Umbilical cord (tissue), 1 donor: ENCODE measurements at regions not wholly inside any gene's neighbourhood (a gene's known extent, or its start where the extent isn't known, plus 50 kb on each side); places are given as distances from the start of the nearest gene placed in this dataset.
"Not testable (repeated sequence)": the region's sequence is repeated elsewhere in the genome, so short reads cannot be mapped to it uniquely, and the experiment has no call there.

Source experiments
- DNase-seq: peaks from one replicate; pipeline ENCODE4 v3.0.0-alpha.2; 2015; ENCODE audit warnings: low spot score

DNA sequence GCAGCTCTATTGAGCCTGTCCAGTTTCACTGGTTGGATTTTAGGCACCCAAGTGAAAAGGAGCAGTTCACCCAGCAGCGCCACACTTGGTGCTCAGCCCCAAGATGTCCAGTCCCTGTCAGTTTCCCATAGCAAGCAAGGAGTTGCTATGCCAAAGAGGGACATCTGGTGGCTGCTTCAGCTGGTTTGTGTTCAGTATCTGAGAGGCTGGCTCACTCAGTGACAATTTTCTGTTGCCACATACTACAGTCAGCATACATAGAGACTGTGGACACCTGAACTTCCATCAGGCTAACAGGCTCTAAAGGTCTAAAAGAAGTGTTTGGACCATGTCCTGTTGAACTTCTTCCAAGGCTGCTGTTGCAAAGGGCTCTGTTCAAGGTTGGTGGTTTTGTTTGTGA lies 453.9 kb downstream of the RPIA start:
- not testable (repeated sequence) for DNase-seq

DNA sequence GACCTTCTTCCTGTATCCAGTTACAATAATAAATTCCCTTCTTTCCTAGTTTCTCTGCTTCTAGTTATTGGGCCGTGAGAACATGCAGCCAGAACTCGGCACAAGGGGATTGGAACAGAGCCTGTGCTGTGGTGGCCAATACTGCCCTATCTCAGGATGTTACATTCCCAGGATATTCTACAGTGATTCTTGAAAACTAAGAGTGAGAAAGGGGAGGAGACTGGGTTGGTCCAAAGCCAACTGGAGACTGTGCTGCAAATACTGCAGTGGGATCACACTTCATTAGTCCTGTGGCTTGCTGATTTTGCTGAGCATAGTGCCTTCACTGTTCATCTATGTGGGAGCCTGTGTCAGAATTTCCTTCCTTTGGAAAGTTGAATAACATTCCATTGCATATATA lies 456.8 kb downstream of the RPIA start:
- not testable (repeated sequence) for DNase-seq

DNA sequence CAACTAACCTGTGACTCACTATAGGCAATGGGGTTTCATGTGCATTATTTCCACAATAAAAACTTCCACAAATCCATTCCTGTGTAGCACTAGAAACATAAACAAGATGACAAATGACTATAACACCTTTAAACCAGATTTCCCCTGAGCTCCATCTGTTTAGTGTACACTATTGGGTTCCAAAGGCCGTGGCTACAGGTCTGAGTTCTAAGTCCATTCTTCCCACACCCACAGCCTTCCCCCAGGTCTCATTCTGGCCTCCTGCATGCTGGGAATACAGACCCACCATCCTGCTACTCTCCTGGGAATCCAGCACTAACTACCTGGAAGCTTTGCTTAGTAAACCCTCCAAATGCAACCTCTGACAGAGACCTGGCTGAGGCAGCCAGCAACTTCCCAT lies 460.2 kb downstream of the RPIA start:
- DNase-seq, result not testable (repeated sequence)

DNA sequence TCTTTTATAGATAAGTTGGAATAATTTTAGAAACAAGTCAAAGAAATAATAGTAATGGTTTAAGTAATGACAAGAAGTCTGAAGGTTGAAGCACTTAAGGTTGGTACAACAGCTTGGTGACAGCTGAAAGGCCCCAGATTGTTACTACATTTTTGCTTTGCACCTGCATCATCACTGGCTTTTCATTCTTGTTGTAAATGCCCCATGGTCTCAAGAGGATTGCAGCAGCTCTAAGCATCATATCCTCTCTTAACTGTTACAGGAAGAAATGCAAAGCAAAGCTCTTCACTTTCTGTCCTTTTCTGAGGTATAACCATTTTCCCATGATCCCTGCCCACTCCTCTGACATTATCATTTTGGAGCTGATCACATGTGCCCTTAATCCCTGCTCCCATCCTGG lies 461.0 kb downstream of the RPIA start:
- not testable (repeated sequence) for DNase-seq

DNA sequence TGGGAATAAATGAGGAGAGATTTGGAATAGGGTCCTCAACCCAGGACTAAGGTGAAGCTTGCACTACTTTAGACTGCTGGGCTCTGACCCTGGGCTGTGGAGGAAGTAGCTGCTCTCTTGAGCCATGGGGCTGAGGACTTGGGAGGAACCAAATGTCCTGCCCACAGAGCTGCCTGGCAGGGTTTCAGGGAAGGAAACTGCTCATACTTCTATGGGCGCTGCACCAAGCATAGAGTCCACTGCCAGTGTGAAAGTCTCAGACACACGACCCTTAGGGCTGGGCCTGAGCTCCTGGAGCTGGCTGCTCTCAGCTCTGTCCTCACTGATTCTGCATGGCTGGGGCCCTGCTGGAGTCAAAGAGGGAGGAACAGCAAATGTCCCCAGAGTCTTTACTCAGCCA lies 461.7 kb downstream of the RPIA start:
- not testable (repeated sequence) for DNase-seq

DNA sequence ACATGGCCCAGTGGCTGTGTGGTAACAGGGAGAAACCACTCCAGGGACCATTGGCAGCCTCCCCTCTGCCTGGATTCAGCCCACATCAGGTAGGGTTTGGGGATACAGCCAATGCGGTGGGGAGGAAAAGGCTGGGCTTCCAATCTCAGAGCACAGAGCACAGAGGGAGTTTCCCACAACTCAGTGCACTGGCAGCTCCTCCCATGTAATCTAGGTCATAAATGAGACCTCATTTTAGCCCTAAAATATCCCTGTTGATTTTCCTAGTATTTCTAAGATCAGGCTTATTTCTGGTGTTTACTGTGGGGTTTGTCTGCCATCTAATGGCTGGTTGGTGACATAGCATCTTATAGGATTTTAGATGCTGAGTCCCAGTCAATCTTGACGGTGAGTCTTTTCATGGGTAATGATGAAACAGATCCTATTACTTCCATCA lies 462.8 kb downstream of the RPIA start:
- not testable (repeated sequence) for DNase-seq

DNA sequence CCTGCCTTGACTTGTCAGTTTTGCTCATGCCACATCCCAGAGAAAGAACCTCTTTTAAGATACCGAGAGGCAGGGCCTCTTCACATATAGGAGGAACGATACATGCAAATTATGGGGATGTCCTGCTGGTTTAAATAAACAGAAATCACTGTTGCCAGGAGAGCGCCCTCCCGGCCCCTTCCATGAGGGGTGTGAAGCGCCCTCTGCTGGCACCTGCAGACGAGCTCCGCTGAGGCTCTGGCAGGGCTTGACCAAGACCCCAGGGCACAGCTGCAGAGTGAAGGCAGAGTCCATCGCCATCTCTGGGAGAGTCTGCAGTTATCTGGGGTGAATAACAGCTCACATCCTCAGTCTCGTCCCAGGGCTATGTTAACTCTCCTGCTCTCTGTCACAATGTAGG lies 468.8 kb downstream of the RPIA start:
- DNase-seq, result not testable (repeated sequence)

DNA sequence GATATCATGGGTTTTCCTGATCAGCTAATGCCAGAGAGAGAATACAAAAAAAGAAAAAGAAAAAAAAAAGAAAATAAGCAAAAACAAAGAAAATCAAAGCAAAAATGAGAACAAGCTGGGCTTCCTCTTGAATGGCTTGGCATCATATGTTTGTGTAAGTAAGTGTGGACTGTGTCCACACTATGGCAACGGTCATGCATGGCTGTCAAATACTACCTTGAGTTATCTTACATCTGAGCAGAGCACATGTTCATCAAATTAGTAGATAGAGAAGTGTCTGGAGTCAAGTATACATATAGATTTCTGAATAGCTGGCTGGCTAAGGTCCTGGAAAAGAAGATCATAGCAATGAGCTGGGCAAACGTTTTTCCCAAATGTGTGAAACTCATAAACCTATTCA lies 470.2 kb downstream of the RPIA start:
- DNase-seq, result not testable (repeated sequence)

DNA sequence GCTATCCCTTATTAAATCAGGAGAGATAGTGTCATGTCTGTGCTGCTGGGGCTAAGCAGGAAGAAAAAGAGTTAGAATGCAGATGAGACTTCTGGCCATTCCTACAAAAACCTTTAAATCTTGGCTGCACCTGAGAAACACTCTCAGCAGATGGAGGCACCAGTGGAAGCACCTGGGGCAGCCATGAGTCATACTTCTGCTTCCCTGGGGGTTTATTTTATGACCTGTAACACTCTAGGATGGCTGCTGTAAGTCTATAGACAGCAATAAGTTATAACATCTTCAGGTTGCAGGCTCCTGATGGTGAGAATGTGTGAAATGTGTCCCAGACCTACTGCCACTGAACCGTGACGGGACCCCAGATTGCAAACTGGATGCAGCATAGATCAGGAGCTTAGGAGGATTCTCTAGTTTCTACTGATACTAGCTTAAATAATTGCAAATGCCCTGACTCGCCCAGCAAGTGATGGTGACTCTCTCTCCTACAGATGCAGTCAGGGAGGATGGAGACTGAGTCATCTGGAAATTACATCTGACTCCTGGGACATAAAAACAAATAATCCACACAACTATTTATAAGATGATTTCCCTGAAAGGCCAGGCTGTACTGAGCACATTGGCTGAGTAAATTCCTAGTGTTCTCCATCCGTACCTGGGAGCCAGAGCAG lies 479.2 kb downstream of the RPIA start:
- not testable (repeated sequence) for DNase-seq

DNA sequence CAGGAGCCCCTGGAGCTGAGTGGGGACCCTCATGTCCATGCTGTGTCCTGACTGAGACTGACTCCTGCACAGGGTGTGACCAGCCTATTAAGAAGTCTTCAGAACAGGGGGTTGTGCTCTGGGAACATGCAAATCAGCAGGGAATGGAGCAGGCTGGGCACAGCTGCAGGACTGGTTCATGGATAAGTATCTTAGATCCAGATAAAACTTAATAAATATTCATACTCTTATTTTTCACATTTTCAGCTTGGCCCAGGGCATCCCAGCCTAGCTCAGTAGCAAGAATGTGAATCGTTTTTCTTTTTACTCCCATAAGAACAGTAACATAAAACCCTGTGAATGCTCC lies 479.7 kb downstream of the RPIA start:
- not testable (repeated sequence) for DNase-seq

DNA sequence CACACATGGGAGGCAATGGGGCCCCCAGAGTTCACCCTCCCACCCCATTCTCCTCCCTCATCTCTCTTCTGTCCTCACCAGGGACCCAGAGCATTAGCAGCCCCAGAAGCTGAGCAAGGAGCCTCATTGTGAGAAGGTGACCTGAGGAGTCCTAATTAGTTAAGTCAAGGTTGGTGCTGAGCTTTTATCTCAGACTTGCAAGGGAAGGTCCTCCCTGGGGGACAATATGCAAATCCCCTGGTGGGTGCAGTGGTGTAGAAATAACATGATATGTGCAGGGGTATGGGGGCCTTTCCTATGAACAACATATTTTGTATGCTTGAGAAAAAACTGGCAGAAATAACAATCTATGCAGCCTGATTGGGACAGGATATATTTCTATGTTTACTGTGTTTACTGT lies 485.5 kb downstream of the RPIA start:
- DNase-seq, result not testable (repeated sequence)

DNA sequence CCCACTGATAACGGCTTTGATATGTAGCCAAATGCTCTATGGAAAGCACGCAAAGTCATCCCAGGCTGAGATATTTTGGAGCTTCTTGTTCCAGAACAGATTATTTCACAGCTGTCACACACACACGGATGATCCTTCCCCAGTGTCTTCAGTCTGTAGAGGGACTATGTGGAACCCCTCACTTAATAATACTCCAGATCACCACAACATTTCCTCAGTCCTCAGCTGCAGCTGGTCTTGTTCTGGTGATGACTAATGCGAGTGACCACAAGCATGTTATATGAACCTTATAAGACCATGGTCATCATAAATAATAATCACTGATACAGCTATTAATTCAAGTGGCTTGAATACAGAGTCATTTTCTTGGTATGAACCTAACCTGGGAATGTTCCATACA lies 490.7 kb downstream of the RPIA start:
- not testable (repeated sequence) for DNase-seq

DNA sequence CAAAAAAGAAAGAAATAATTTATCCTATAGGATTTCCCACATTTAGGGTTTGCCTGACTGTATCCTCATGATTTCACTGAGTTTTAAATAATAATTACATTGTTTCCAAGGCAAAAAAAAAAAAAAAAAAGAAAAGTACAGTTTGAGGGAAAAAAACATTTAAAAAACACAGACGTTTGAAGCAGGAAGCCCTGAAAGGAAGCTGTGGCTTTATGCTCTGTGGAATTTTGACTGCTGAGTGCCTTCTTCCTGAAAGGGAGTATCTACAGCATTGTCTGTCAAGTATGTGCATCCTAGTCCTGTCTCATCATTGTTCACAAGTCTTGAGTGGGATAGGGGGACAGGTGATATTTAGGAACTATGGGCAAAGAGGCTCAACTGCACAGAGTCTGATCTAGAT lies 493.3 kb downstream of the RPIA start:
- DNase-seq, result not testable (repeated sequence)

DNA sequence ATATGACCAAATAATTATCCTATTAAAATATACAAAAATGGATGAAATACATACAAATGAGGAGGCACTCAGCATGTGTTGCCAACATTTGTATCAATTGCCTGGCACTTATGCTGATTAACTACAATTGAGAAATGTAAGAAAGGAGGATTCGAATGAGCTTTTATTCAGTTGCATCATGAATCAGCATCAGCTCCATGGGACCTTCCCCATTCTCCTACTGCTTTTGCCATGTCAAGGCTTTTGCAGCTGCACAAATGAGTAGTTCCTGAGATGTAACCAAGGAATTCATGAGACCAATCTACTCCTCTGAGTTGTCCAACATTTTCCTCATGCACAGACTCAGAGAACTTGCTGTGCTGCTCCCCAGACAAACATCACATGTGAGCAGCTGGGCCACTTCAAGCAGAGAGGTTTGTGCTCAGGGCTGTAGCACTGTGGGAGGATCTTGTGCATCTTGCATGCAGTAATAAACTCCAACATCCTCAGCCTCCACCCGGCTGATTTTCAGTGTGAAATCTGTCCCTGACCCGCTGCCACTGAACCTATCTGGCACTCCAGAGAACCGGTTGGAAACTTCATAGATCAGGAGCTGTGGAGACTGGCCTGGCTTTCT lies 504.3 kb downstream of the RPIA start:
- not testable (repeated sequence) for DNase-seq

DNA sequence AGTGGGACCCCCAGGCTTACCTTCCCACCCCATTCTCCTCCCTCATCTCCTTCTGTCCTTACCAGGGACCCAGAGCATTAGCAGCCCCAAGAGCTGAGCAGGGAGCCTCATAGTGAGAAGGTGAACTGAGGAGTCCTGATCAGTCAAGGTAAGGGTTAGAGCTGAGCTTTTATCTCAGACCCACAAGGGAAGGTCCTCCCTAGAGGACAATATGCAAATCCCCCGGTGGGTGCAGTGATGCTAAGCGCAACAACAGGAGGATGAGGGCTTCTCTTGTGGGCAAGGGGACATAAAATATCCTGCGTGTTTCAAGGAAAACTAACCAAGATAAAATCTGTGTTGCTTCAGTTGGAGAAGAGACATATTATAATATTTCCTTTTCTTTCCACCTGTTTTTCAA lies 505.2 kb downstream of the RPIA start:
- DNase-seq, result not testable (repeated sequence)

DNA sequence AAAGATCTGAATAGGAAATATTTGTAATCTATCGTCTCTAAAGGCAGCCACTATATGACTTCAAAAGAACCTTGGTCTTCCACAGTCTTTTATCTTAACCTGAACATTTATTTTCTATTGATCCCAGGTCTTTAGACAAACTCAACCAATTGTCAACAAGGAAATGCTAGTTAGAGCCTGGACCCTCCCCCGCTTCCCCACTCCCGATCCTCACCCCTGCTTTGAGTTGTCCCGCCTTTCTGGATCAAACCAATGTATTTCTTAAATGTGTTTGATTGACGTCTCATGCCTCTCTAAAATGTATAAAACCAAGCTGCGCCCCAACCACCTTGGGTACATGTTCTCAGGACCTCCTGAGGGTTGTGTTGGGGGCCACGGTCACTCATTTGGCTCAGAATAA lies 506.6 kb downstream of the RPIA start:
- not testable (repeated sequence) for DNase-seq

DNA sequence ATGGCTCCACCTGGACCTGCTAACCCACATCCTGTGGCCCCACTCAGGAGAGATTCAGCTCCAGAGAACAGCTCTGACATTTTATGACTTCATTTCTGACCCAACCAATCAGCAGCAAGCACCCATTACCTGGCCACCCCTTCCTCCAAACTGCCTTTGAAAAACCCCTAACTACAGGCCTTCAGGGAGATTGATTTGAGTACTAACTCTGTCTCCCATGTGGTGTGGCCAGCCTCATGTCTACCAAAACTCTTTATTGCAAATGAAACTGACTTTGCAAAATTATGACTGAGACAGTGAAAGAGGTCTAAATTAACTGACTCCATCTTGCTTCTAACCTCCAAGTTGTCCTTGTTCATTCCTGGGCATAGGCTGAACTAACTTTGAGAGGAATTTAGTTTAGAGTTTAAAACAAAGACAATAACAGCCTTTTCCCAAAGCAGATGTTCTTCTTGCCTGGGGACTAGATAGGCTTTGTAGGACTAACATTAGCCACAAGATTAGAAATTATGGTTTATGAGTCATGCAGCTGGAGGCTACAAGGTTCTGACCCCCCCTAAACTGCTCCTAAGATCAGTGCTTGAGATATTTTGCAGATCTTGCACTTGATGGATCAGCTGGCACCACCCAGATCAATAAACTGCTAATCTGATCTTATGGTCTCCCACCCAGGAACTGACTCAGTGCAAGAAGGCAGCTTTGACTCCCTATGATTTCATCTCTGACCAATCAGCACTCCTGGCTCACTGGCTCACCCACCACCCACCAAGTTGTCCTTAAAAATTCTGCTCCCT lies 508.2 kb downstream of the RPIA start:
- DNase-seq, result not testable (repeated sequence)

DNA sequence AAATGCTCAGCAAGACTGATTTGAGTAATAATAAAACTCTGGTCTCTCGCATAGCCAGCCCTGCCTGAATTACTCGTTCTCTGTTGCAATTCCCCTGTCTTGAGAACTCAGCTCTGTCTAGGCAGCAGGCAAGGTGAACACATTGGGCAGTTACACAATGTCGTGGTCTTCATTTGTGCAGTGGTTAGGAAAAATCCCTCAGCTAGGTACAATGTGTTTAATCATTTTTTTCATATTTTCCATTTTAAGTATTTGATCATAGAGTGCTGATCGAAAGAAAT lies 508.7 kb downstream of the RPIA start:
- DNase-seq, result not testable (repeated sequence)

DNA sequence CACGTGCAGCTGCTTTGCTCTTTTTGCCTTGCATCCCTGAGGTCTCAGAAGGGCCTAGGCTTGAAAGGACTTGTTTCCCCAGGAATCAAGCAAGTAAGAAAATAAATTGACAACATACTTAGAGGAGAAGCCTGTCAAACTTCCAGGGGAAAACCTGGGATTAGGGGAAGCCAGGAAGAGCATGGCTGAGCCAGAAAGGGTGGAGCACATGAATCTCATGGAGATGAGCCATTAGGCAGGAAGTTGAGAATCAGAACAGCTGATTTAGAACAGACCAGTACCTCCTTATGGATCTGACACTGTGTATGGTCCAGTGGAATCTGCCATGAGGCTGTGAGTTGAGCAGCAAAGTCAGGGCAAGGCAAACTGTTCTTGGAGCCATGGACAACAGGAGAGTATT lies 511.0 kb downstream of the RPIA start:
- peak; percentile 1 for DNase-seq

DNA sequence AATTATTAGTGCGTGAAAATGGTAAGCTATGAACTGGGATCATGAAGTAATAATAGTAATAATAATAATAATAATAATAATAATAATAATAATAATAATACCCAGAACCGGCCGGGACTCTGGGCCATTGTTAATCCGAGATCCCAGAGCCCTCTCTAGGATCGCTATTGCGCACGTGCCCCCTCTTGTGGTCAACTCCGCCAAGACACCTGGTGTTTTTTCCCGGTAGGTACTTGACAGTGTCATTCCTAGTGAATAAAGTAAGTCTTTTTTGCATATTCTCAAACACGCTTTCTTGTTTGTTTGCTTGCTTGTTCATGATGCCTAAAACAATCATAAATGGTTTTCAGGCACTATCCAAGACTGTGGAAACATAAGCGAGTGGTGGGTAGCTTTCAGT lies 513.7 kb downstream of the RPIA start:
- not testable (repeated sequence) for DNase-seq

DNA sequence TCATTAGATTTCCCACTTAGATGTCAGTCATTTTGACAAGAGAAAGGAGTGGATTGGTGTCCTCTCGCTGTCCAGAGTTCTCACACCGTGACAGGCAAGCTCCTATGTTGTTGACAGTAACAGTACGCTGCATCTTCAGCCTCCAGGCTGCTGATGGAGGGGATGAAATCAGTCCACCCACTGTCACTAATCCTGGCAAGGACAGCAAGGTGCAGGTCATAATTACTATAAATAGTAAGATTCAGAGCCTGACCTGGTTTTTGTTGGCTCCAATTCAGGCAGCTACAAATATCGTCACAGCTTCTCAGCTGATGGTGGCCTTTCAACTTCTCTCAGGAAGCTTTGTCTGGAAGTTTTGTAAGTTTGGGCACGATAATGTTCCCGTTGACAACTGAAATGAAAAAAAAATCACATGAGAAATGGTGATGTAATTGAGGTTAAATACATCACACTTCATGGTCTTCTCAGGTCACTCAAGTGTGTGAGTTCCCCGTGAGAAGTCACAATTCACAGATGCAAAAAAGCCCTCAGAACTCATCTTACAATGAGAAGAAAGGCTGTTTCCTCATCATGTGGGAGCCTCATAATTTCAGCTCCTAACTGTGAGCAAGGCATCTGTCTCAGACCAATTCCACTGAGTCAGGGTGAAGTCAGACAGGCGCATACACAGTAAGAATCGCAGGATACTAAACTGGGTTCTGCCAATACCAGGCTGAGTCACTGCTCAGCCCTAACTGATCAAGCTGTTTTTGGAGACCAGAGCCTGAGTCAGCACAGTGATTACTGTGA lies 516.9 kb downstream of the RPIA start:
- DNase-seq, result not testable (repeated sequence)

DNA sequence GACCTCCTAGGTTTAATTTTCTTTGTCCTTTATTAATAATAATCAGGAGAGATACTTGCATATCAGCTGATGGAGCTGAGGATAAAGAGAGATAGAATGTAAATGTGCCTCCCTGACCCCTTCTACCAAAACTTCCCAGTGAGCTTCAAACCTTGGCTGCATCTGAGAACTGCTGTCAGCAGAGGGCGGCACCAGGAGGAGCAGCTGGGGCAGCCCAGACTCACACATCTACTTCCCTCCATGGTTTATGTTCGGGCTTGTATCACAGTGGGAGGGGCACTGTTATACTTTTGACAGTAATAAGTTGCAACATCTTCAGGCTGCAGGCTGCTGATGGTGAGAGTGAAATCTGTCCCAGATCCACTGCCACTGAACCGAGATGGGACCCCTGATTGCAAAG lies 521.7 kb downstream of the RPIA start:
- DNase-seq, result peak; percentile 34
